Fibroblast of lung (primary cell): ENCODE measurements at regions not wholly inside any gene's neighbourhood (a gene's known extent, or its start where the extent isn't known, plus 50 kb on each side); places are given as distances from the start of the nearest gene placed in this dataset.

ENCODE experiments used
- DNase-seq, 2 donors: peaks; one replicate each; pipeline versions ENCODE4 v3.0.0 to v3.0.0-alpha.2; 2010; ENCODE audit warnings: low read depth in 2 of 2
- H2AFZ ChIP-seq: 2 replicates; pipeline ENCODE4 v1.5.1; 2012; ENCODE audit warnings: low read length, control low read depth, inconsistent platforms
- H3K27ac ChIP-seq: 2 replicates; pipeline ENCODE4 v1.5.1; 2011; ENCODE audit warnings: low read length, control low read depth; ENCODE audit not compliant: insufficient read depth
- H3K27me3 ChIP-seq: 2 replicates; pipeline ENCODE4 v1.5.1; 2011; ENCODE audit warnings: mild to moderate bottlenecking, low read length; ENCODE audit not compliant: control insufficient read depth, insufficient read depth
- H3K36me3 ChIP-seq: 2 replicates; pipeline ENCODE4 v1.5.1; 2011; ENCODE audit warnings: low read length; ENCODE audit not compliant: control insufficient read depth, insufficient read depth
- H3K4me1 ChIP-seq: 2 replicates; pipeline ENCODE4 v1.5.1; 2011; ENCODE audit warnings: low read length; ENCODE audit not compliant: control insufficient read depth, insufficient read depth; ENCODE audit errors: extremely low read depth
- H3K4me2 ChIP-seq: 2 replicates; pipeline ENCODE4 v1.5.1; 2011; ENCODE audit warnings: low read length, control low read depth; ENCODE audit not compliant: insufficient read depth; ENCODE audit errors: extremely low read depth
- H3K4me3 ChIP-seq, 4 experiments: fragments of 200-600 bp in 1 of 4; sonication (generic) in 1 of 4; replicated peaks in 1 of 4; 2 replicates each; pipeline ENCODE4 v1.5.1; 2011 to 2016; ENCODE audit warnings: low read length in 4 of 4, low read depth in 3 of 4, mild to moderate bottlenecking in 3 of 4, control low read depth in 2 of 4, inconsistent platforms in 1 of 4, mixed read lengths in 1 of 4; ENCODE audit not compliant: insufficient read depth in 1 of 4; ENCODE audit errors: control extremely low read depth in 1 of 4
- H3K79me2 ChIP-seq: 2 replicates; pipeline ENCODE4 v1.5.1; 2012; ENCODE audit warnings: mild to moderate bottlenecking, low read length, inconsistent platforms; ENCODE audit not compliant: control insufficient read depth, insufficient read depth
- H3K9ac ChIP-seq: 2 replicates; pipeline ENCODE4 v1.5.1; 2011; ENCODE audit warnings: mild to moderate bottlenecking, low read length, control low read depth; ENCODE audit not compliant: insufficient read depth
- H3K9me3 ChIP-seq: 2 replicates; pipeline ENCODE4 v1.5.1; 2012; ENCODE audit warnings: low read depth, low read length; ENCODE audit not compliant: control insufficient read depth, insufficient read depth
- H4K20me1 ChIP-seq: 2 replicates; pipeline ENCODE4 v1.5.1; 2011; ENCODE audit warnings: low read length; ENCODE audit not compliant: control insufficient read depth, insufficient read depth; ENCODE audit errors: extremely low read depth
- EZH2 ChIP-seq: IDR thresholded peaks from 2 replicates; pipeline ENCODE4 v1.5.1; 2012; ENCODE audit warnings: low read length, control low read depth, mild to moderate bottlenecking; ENCODE audit errors: missing control alignments
- TF ChIP-seq, protein P1 (sequence below), 2 donors: IDR thresholded peaks in 1 of 2; conservative IDR thresholded peaks in 1 of 2; 1 replicate in 1 of 2; 2 replicates in 1 of 2; pipeline ENCODE4 v1.5.1; 2011 to 2012; ENCODE audit warnings: low read length in 2 of 2, control low read depth in 1 of 2, inconsistent platforms in 1 of 2, low read depth in 1 of 2, mild to moderate bottlenecking in 1 of 2

- Histone ChIP-seq H3K27ac (no peak overlapping the region), H3K9ac (no peak overlapping the region), H3K79me2 (no peaks in the 10 kb centered on the region), H3K9me3 (no peaks in the 10 kb centered on the region), H4K20me1 (no peaks in the 10 kb centered on the region), H3K4me1 (no peaks in the 10 kb centered on the region), H3K36me3 (no peaks in the 10 kb centered on the region), H3K4me3 (no peak overlapping the region), H2AFZ (no peak overlapping the region), H3K4me2 (no peak overlapping the region), H3K27me3 (no peaks in the 10 kb centered on the region)
- TF ChIP-seq, protein P1, sequence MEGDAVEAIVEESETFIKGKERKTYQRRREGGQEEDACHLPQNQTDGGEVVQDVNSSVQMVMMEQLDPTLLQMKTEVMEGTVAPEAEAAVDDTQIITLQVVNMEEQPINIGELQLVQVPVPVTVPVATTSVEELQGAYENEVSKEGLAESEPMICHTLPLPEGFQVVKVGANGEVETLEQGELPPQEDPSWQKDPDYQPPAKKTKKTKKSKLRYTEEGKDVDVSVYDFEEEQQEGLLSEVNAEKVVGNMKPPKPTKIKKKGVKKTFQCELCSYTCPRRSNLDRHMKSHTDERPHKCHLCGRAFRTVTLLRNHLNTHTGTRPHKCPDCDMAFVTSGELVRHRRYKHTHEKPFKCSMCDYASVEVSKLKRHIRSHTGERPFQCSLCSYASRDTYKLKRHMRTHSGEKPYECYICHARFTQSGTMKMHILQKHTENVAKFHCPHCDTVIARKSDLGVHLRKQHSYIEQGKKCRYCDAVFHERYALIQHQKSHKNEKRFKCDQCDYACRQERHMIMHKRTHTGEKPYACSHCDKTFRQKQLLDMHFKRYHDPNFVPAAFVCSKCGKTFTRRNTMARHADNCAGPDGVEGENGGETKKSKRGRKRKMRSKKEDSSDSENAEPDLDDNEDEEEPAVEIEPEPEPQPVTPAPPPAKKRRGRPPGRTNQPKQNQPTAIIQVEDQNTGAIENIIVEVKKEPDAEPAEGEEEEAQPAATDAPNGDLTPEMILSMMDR (conservative IDR thresholded peaks at IDR 0.05 in 1 of 2, IDR thresholded peaks at IDR 0.05 in 1 of 2; ENCODE audit: low read depth in 1 of 2, low read length in 2 of 2): no peak
- TF ChIP-seq EZH2: no peak
- no peak for DNase-seq
These were observed 614.6 kb downstream of the PCDH19 start for GRCh38 chrX:99795495-99795894.

DNA sequence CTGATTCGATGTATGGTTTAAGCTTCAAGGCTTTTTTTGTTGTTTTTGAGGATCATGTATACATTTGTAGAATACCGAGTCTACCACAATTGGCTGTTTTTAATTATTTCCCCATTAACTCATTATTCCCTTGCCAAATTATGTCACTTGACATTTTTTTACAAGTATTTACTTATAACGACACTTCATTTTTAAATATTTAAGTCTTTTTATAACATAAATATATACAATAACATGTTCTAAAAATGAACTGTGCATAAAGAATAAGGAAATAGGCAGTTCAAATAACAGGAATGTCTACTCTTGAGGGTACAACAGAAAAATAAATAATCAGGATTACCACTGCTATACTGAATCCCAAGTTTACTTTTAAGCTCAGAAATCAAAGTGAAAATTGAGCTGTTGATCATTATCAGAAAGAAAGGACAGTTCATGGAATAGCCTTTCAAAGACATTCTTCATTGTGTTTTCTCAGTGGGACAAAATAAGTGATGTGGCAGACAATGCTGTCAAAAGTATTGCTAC, 627.5 kb downstream of the PCDH19 start:
- Histone ChIP-seq H3K27ac (no peak overlapping the region), H3K79me2 (no peaks in the 10 kb centered on the region), H3K4me2 (no peak overlapping the region), H3K36me3 (no peaks in the 10 kb centered on the region), H4K20me1 (no peaks in the 10 kb centered on the region), H3K4me1 (no peaks in the 10 kb centered on the region), H3K9ac (no peak overlapping the region), H3K27me3 (no peaks in the 10 kb centered on the region), H3K9me3 (no peaks in the 10 kb centered on the region), H2AFZ (no peak overlapping the region), H3K4me3 (no peak overlapping the region)
- TF ChIP-seq, protein P1 (conservative IDR thresholded peaks at IDR 0.05 in 1 of 2, IDR thresholded peaks at IDR 0.05 in 1 of 2; ENCODE audit: low read depth in 1 of 2, low read length in 2 of 2): no peak
- no peak for TF ChIP-seq EZH2
- DNase-seq: no peak

DNA sequence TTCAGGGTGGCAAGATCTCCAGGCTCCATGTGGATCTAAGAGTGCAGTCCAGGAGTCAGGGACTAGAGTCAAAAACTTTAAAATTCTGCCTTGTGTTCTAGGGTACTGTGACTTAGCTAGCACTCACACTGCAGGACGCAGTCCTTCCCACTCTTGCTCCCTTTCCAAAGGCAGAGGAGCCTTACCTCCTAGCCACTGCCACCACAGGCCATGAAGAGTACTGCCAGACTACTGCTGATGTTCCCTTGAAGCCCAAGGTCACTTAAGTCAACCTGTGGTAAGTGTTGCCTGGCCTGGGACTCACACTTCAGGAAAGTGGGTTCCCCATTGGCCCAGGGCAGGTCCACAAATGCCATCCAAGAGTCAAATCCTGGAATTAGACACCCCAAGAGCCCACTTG, 632.2 kb downstream of the PCDH19 start:
- no peak for TF ChIP-seq EZH2
- Histone ChIP-seq H3K4me3 (no peak overlapping the region), H3K9ac (no peak overlapping the region), H3K27ac (no peak overlapping the region), H4K20me1 (no peaks in the 10 kb centered on the region), H3K4me2 (no peak overlapping the region), H3K36me3 (no peaks in the 10 kb centered on the region), H2AFZ (no peak overlapping the region), H3K4me1 (no peaks in the 10 kb centered on the region), H3K9me3 (no peaks in the 10 kb centered on the region), H3K79me2 (no peaks in the 10 kb centered on the region), H3K27me3 (no peaks in the 10 kb centered on the region)
- no peak for DNase-seq
